H9 (cell line): ENCODE measurements at regions not wholly inside any gene's neighbourhood (a gene's known extent, or its start where the extent isn't known, plus 50 kb on each side); places are given as distances from the start of the nearest gene placed in this dataset.
"Not testable (repeated sequence)": the region's sequence is repeated elsewhere in the genome, so short reads cannot be mapped to it uniquely, and the experiment has no call there.

Source experiments
- DNase-seq: peaks from one replicate; pipeline ENCODE4 v3.0.0-alpha.2; 2017
- H2AFZ ChIP-seq: one replicate; pipeline ENCODE4 v1.6.1; 2013; ENCODE audit warnings: mild to moderate bottlenecking, low read length, control low read depth, moderate library complexity
- H2AK5ac ChIP-seq: 2 replicates; pipeline ENCODE4 v1.6.1; 2013; ENCODE audit warnings: low read length, control low read depth, mixed read lengths; ENCODE audit not compliant: insufficient read length
- H2BK120ac ChIP-seq: one replicate; pipeline ENCODE4 v1.6.1; 2013; ENCODE audit warnings: low read depth, mild to moderate bottlenecking, low read length, control low read depth, inconsistent platforms; ENCODE audit not compliant: poor library complexity, severe bottlenecking
- H2BK12ac ChIP-seq: 2 replicates; pipeline ENCODE4 v1.6.1; 2013; ENCODE audit warnings: low read length, control low read depth, mixed read lengths, low read depth; ENCODE audit not compliant: insufficient read length
- H2BK15ac ChIP-seq: 2 replicates; pipeline ENCODE4 v1.6.1; 2013; ENCODE audit warnings: low read depth, low read length, control low read depth
- H2BK20ac ChIP-seq: one replicate; pipeline ENCODE4 v1.6.1; 2013; ENCODE audit warnings: low read depth, mild to moderate bottlenecking, low read length, control low read depth, inconsistent platforms; ENCODE audit not compliant: poor library complexity, severe bottlenecking
- H2BK5ac ChIP-seq: 2 replicates; pipeline ENCODE4 v1.6.1; 2013; ENCODE audit warnings: low read length, control low read depth, mixed read lengths; ENCODE audit not compliant: insufficient read length
- H3K14ac ChIP-seq: 2 replicates; pipeline ENCODE4 v1.6.1; 2013; ENCODE audit warnings: low read length, control low read depth; ENCODE audit not compliant: insufficient read depth
- H3K18ac ChIP-seq: 2 replicates; pipeline ENCODE4 v1.6.1; 2013; ENCODE audit warnings: low read depth, mild to moderate bottlenecking, mixed read lengths, low read length, control low read depth; ENCODE audit not compliant: insufficient read length
- H3K23ac ChIP-seq: 2 replicates; pipeline ENCODE4 v1.6.1; 2013; ENCODE audit warnings: low read length, control low read depth, mixed read lengths, low read depth; ENCODE audit not compliant: insufficient read length
- H3K23me2 ChIP-seq: 2 replicates; pipeline ENCODE4 v1.6.1; 2013; ENCODE audit warnings: low read depth, mild to moderate bottlenecking, mixed read lengths, low read length, control low read depth; ENCODE audit not compliant: insufficient read length, poor library complexity, severe bottlenecking
- H3K27ac ChIP-seq: 2 replicates; pipeline ENCODE4 v1.5.1; 2013; ENCODE audit warnings: low read length, control low read depth, mixed read lengths, low read depth; ENCODE audit not compliant: insufficient read length
- H3K27me3 ChIP-seq: 2 replicates; pipeline ENCODE4 v1.6.1; 2013; ENCODE audit warnings: low read length, control low read depth, inconsistent platforms; ENCODE audit not compliant: insufficient read depth
- H3K4ac ChIP-seq: 2 replicates; pipeline ENCODE4 v1.6.1; 2013; ENCODE audit warnings: low read depth, mild to moderate bottlenecking, control low read depth, inconsistent platforms, low read length, moderate library complexity
- H3K4me1 ChIP-seq: 2 replicates; pipeline ENCODE4 v1.6.1; 2013; ENCODE audit warnings: low read length, control low read depth, inconsistent platforms; ENCODE audit not compliant: insufficient read depth
- H3K4me2 ChIP-seq: 2 replicates; pipeline ENCODE4 v1.6.1; 2013; ENCODE audit warnings: low read length, control low read depth, mixed read lengths; ENCODE audit not compliant: insufficient read length, insufficient read depth
- H3K56ac ChIP-seq: 2 replicates; pipeline ENCODE4 v1.6.1; 2013; ENCODE audit warnings: low read depth, mild to moderate bottlenecking, mixed read lengths, low read length, control low read depth; ENCODE audit not compliant: insufficient read length
- H3K79me1 ChIP-seq: 2 replicates; pipeline ENCODE4 v1.6.1; 2013; ENCODE audit warnings: low read depth, mild to moderate bottlenecking, moderate library complexity, low read length, control low read depth, inconsistent platforms; ENCODE audit not compliant: insufficient read depth, poor library complexity, severe bottlenecking
- H3K79me2 ChIP-seq: 2 replicates; pipeline ENCODE4 v1.6.1; 2013; ENCODE audit warnings: low read length, control low read depth, inconsistent platforms; ENCODE audit not compliant: insufficient read depth
- H3K9ac ChIP-seq: 2 replicates; pipeline ENCODE4 v1.6.1; 2013; ENCODE audit warnings: low read length, control low read depth, mixed read lengths; ENCODE audit not compliant: insufficient read length; ENCODE audit errors: extremely low read depth
- H3K9me3 ChIP-seq: one replicate; pipeline ENCODE4 v1.6.1; 2013; ENCODE audit warnings: low read depth, low read length, inconsistent platforms; ENCODE audit not compliant: control insufficient read depth
- H3T11ph ChIP-seq: one replicate; pipeline ENCODE4 v1.6.1; 2013; ENCODE audit warnings: mild to moderate bottlenecking, low read length, control low read depth, inconsistent platforms
- H4K20me1 ChIP-seq: one replicate; pipeline ENCODE4 v1.6.1; 2013; ENCODE audit not compliant: control insufficient read depth, insufficient read length, insufficient read depth
- H4K5ac ChIP-seq: 2 replicates; pipeline ENCODE4 v1.6.1; 2013; ENCODE audit warnings: low read depth, mild to moderate bottlenecking, mixed read lengths, low read length, control low read depth; ENCODE audit not compliant: insufficient read length
- H4K8ac ChIP-seq: replicated peaks from 2 replicates; pipeline ENCODE4 v1.6.1; 2013; ENCODE audit warnings: low read length, control low read depth, mixed read lengths, low read depth; ENCODE audit not compliant: insufficient read length
- H4K91ac ChIP-seq: 2 replicates; pipeline ENCODE4 v1.6.1; 2013; ENCODE audit warnings: low read depth, mild to moderate bottlenecking, moderate library complexity, mixed read lengths, low read length, control low read depth; ENCODE audit not compliant: insufficient read length
- H3K27ac Mint-ChIP-seq, 3 experiments: 2 replicates in 2 of 3; 3 replicates in 1 of 3; pipeline ENCODE4 v1.8.0; 2020 to 2021; ENCODE audit warnings: mixed read lengths in 3 of 3, mild to moderate bottlenecking in 1 of 3, moderate library complexity in 1 of 3
- H3K27me3 Mint-ChIP-seq: 2 replicates; pipeline ENCODE4 v1.8.0; 2021; ENCODE audit warnings: low read depth, mild to moderate bottlenecking, moderate library complexity, mixed read lengths
- H3K36me3 Mint-ChIP-seq, 3 experiments: 2 replicates in 2 of 3; 3 replicates in 1 of 3; pipeline ENCODE4 v1.8.0; 2020 to 2021; ENCODE audit warnings: low read depth in 3 of 3, mixed read lengths in 3 of 3; ENCODE audit not compliant: insufficient read depth in 1 of 3
- H3K4me1 Mint-ChIP-seq, 2 experiments: 2 replicates each; pipeline ENCODE4 v1.8.0; 2020; ENCODE audit warnings: mixed read lengths in 2 of 2
- H3K4me3 Mint-ChIP-seq, 2 experiments: 2 replicates in 1 of 2; 3 replicates in 1 of 2; pipeline ENCODE4 v1.8.0; 2020 to 2021; ENCODE audit warnings: mild to moderate bottlenecking in 2 of 2, mixed read lengths in 2 of 2, moderate library complexity in 1 of 2
- H3K9me3 Mint-ChIP-seq, 2 experiments: 2 replicates in 1 of 2; 3 replicates in 1 of 2; pipeline ENCODE4 v1.8.0; 2020; ENCODE audit warnings: mild to moderate bottlenecking in 2 of 2, mixed read lengths in 2 of 2, moderate library complexity in 1 of 2
- CTCF ChIP-seq: fragments of 200-600 bp; sonication (generic); conservative IDR thresholded peaks from 3 replicates; pipeline ENCODE4 v1.8.0; 2021; ENCODE audit warnings: antibody characterized with exemption, mild to moderate bottlenecking
- WGBS: extraction: QIAGEN DNeasy Blood & Tissue Kit; methylation state at CpG from one replicate; pipeline ENCODE4 v1.1.7; 2013; ENCODE audit warnings: missing lambda C conversion rate, low lambda C conversion rate, mixed read lengths; ENCODE audit not compliant: insufficient read length; ENCODE audit errors: extremely low coverage; 5-methylcytosine and 5-hydroxymethylcytosine counted together

- no peak overlapping the region for H3K18ac ChIP-seq
- H2BK12ac ChIP-seq, result no peak overlapping the region
- WGBS, result no CpG with 5 or more reads among the region's 5 CpGs
- H3K23me2 ChIP-seq, result no peaks in the 10 kb centered on the region
- no peak overlapping the region for H4K91ac ChIP-seq
- Mint-ChIP-seq H3K36me3 (no peaks in the 10 kb centered on the region), H3K9me3 (no peaks in the 10 kb centered on the region), H3K4me1 (peaks cover 12 to 20% of the 10 kb centered on the region in 2 experiments), H3K4me3 (no peak overlapping the region), H3K27me3 (no peaks in the 10 kb centered on the region), H3K27ac (no peak overlapping the region)
- no peaks in the 10 kb centered on the region for H3K27me3 ChIP-seq
- no peak overlapping the region for H3K4ac ChIP-seq
- no peak for DNase-seq
- H3K14ac ChIP-seq, result no peak overlapping the region
- no peak overlapping the region for H3K27ac ChIP-seq
- no peak overlapping the region for H2AFZ ChIP-seq
- no peak overlapping the region for H2BK5ac ChIP-seq
- no peaks in the 10 kb centered on the region for H3K9me3 ChIP-seq
- H2BK15ac ChIP-seq, result no peak overlapping the region
- H2BK20ac ChIP-seq, result no peak overlapping the region
- no peaks in the 10 kb centered on the region for H4K20me1 ChIP-seq
- no peak for TF ChIP-seq CTCF
- no peaks in the 10 kb centered on the region for H3K79me2 ChIP-seq
- no peak overlapping the region for H3T11ph ChIP-seq
- H3K23ac ChIP-seq, result no peak overlapping the region
- H3K56ac ChIP-seq, result no peak overlapping the region
- no peak overlapping the region for H4K5ac ChIP-seq
- no peak overlapping the region for H3K4me2 ChIP-seq
- H4K8ac ChIP-seq, result no peak overlapping the region
- no peak overlapping the region for H3K9ac ChIP-seq
- no peak overlapping the region for H2BK120ac ChIP-seq
- no peaks in the 10 kb centered on the region for H3K79me1 ChIP-seq
- H2AK5ac ChIP-seq, result no peak overlapping the region
- no peaks in the 10 kb centered on the region for H3K4me1 ChIP-seq
Measured at GRCh38 chr4:54403700-54404453, 174.8 kb downstream of the PDGFRA start.

- not testable (repeated sequence) for H3K23ac ChIP-seq, H2BK15ac ChIP-seq, H3K4me2 ChIP-seq, H2AK5ac ChIP-seq, H2BK12ac ChIP-seq, H3K23me2 ChIP-seq, H2BK120ac ChIP-seq, H2BK5ac ChIP-seq, H3K4me1 ChIP-seq, H3K4me3 Mint-ChIP-seq, H3K27ac ChIP-seq, H3K9ac ChIP-seq, H3K4ac ChIP-seq, H3K14ac ChIP-seq, H3K79me1 ChIP-seq, H3K56ac ChIP-seq, H3K18ac ChIP-seq, H3K27me3 Mint-ChIP-seq, H4K5ac ChIP-seq, H3K9me3 Mint-ChIP-seq, H4K91ac ChIP-seq, H3K36me3 Mint-ChIP-seq, H4K20me1 ChIP-seq, H4K8ac ChIP-seq, H2BK20ac ChIP-seq, H3T11ph ChIP-seq, H3K9me3 ChIP-seq, H2AFZ ChIP-seq, H3K27me3 ChIP-seq, H3K79me2 ChIP-seq
- no CpG with 5 or more reads among the region's 7 CpGs for WGBS
- peaks cover 23 to 25% of the 10 kb centered on the region in 2 experiments for H3K4me1 Mint-ChIP-seq
- DNase-seq, result peak; percentile 34
- peak overlapping the region in 1 of 3 experiments; percentile 20; a peak in 3 of 7 replicates for H3K27ac Mint-ChIP-seq
Measured at GRCh38 chr4:54409270-54409817, 180.3 kb downstream of the PDGFRA start.
